ENCODE measurements at regions not wholly inside any gene's neighbourhood (a gene's known extent, or its start where the extent isn't known, plus 50 kb on each side); places are given as distances from the start of the nearest gene placed in this dataset.

- DNase-seq = no peak
- Mint-ChIP-seq H3K4me1 (ENCODE audit: low read depth) (no peaks in the 10 kb centered on the region), H3K27me3 (ENCODE audit: insufficient read depth) (no peaks in the 10 kb centered on the region; the same call in 1 of the 2 replicates), H3K9me3 (peaks cover 71% of the 10 kb centered on the region), H3K27ac (no peak overlapping the region), H3K4me3 (no peak overlapping the region), H3K36me3 (ENCODE audit: low read depth) (no peaks in the 10 kb centered on the region; the same call in 1 of the 2 replicates)
- TF ChIP-seq CTCF (IDR thresholded peaks at IDR 0.05) = no peak
Observed at GRCh38 chr5:174242573-174242972, 197.1 kb downstream of the NSG2 start.

DNA sequence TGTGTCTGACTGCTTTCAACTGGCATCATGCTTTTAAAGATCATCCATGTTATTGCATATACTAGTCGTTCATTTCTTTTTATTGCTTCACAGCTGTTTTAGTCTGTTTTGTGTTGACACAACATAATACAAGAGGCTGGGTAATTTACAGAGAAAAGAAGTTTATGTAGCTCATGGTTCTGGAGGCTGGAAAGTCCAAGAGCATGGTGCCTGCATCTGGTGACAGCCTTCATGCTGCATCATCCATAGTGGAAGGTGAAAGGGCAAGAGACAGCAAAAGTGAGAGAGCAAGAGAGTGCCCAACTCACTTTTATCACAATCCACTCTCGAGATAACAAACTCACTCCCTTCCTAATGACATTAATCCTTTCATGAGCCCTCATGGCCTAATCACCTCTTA is 198.4 kb downstream of the NSG2 start:
- H3K27ac Mint-ChIP-seq = no peak overlapping the region
- no peaks in the 10 kb centered on the region; the same call in 1 of the 2 replicates for H3K27me3 Mint-ChIP-seq (ENCODE audit: insufficient read depth)
- TF ChIP-seq CTCF (IDR thresholded peaks at IDR 0.05) = no peak
- H3K4me3 Mint-ChIP-seq = no peak overlapping the region
- H3K4me1 Mint-ChIP-seq (ENCODE audit: low read depth) = no peaks in the 10 kb centered on the region
- H3K9me3 Mint-ChIP-seq = peaks cover 78% of the 10 kb centered on the region
- peaks cover 6% of the 10 kb centered on the region for H3K36me3 Mint-ChIP-seq (ENCODE audit: low read depth)
- DNase-seq = no peak

DNA sequence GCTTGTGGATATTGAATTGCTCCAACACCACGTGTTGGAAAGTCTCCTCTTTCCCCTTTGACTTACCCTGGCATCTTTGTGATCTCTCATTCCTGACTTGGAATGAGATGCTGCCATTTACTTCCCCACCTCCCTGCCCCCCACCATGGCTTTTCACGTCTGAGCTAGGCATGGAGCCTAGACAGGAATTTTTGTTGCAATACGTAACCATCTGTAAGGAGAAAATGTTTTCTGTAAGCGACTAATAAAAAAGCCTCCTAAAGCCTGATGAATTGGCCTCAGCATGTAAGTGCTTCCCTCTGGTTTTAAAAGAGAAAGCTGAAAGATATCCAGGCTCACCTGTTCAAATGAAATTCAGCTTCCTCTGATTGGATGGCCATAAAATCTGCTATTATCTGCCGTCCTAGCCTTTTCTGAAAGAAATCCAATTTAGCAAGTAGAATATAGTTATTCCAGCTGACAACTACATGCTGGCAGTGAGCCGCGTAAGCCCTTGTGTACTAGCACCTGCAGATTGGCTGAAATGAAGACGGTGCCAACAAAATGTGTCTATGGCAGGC is 200.1 kb downstream of the NSG2 start:
- Mint-ChIP-seq H3K36me3 (ENCODE audit: low read depth) (peaks cover 6% of the 10 kb centered on the region), H3K4me1 (ENCODE audit: low read depth) (no peaks in the 10 kb centered on the region), H3K4me3 (no peak overlapping the region), H3K9me3 (peaks cover 65% of the 10 kb centered on the region), H3K27ac (no peak overlapping the region), H3K27me3 (ENCODE audit: insufficient read depth) (no peaks in the 10 kb centered on the region)
- no peak for TF ChIP-seq CTCF (IDR thresholded peaks at IDR 0.05)
- DNase-seq = no peak

DNA sequence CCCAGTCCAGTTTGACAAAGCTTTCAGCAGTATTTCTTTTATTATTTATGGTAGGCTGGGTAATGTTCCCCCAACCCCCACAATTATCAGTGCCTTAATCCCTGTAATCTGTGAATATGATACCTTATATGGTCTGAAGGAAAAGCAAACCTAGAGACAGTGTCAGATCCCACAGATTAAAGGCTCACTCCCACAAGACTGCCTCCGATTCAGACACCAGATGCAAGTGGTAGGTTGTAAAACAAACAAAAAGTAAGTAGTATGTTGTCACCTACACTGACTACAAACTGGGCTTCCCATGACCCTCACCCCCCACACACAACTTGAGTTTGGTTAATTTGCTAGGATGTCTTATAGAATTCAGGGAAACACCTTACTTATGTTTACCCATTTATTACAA is 201.2 kb downstream of the NSG2 start:
- peaks cover 63% of the 10 kb centered on the region for H3K9me3 Mint-ChIP-seq
- no peak overlapping the region for H3K4me3 Mint-ChIP-seq
- H3K4me1 Mint-ChIP-seq (ENCODE audit: low read depth) = no peaks in the 10 kb centered on the region
- DNase-seq = no peak
- no peaks in the 10 kb centered on the region for H3K27me3 Mint-ChIP-seq (ENCODE audit: insufficient read depth)
- H3K27ac Mint-ChIP-seq = no peak overlapping the region
- H3K36me3 Mint-ChIP-seq (ENCODE audit: low read depth) = peaks cover 6% of the 10 kb centered on the region
- TF ChIP-seq CTCF (IDR thresholded peaks at IDR 0.05) = no peak

GRCh38 chr5:174247301-174247700 is 201.8 kb downstream of the NSG2 start:
- DNase-seq = no peak
- H3K9me3 Mint-ChIP-seq = peaks cover 57% of the 10 kb centered on the region
- H3K4me1 Mint-ChIP-seq (ENCODE audit: low read depth) = no peaks in the 10 kb centered on the region
- no peak for TF ChIP-seq CTCF (IDR thresholded peaks at IDR 0.05)
- no peak overlapping the region for H3K4me3 Mint-ChIP-seq
- H3K27me3 Mint-ChIP-seq (ENCODE audit: insufficient read depth) = no peaks in the 10 kb centered on the region
- peaks cover 6% of the 10 kb centered on the region for H3K36me3 Mint-ChIP-seq (ENCODE audit: low read depth)
- no peak overlapping the region for H3K27ac Mint-ChIP-seq
